NCI-H774 (cell line): ENCODE measurements at regions not wholly inside any gene's neighbourhood (a gene's known extent, or its start where the extent isn't known, plus 50 kb on each side); places are given as distances from the start of the nearest gene placed in this dataset.

ENCODE experiments used
- DNase-seq: peaks from one replicate; lab custom pipeline; 2025; lab: John Stamatoyannopoulos, UW

DNA sequence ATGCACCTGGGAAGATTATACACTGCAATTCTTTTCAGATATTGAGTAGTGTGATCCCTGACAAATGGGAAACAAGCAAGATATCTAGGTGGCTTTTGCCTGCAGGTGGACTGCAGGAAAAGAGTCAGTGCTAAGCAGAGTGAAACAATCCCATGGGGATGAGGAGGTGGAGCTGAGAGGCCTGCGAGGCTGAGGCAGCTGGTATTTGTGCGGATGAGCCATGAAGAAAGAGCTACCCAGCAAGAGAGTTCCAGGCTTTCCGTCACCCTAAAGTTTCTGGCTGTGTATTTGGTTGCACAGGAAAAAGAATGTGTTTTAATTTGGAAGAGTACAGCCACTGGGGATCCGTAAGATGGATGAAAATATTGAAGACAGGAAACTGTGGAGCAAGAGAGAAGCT lies 714.1 kb upstream of the COBL start:
- no peak for DNase-seq

DNA sequence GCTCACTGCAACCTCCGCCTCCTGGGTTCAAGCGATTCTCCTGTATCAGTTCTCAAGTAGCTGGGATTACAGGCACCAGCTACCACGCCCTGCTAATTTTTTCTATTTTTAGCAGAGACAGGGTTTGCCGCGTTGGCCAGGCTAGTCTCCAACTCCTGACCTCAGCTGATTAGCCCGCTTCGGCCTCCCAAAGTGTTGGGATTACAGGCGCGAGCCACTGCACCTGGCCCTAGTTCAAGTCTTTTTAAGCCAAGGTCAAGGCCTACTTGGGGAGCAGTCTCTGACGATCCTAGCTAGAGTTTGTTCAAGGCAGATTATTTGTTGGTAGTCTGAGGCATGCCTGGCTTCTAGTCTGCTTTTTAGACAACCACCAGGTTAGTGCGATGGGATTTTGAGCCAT lies 709.5 kb upstream of the COBL start:
- DNase-seq: no peak

- no peak for DNase-seq
Measured at GRCh38 chr7:52021343-52021742, 704.7 kb upstream of the COBL start.

DNA sequence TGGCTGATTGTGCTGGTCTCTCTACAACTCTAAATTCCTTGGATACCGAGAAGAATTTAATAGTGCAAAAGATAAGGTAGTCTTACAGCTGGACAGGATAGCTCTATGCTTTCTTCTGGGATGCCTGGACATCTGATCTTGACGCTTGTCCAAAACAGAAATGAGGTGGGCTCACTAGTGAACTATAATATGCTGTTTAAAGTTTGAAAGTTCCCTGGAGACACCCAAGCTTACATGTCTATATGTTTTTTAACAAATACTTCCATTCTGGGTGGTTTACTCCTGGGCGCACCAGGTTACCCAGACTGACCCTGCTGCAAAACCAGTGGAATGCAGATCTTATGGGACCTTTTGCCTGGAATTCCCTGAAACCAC lies 702.1 kb upstream of the COBL start:
- no peak for DNase-seq

- DNase-seq: no peak
Measured at GRCh38 chr7:52017802-52018679, 701.4 kb upstream of the COBL start.

DNA sequence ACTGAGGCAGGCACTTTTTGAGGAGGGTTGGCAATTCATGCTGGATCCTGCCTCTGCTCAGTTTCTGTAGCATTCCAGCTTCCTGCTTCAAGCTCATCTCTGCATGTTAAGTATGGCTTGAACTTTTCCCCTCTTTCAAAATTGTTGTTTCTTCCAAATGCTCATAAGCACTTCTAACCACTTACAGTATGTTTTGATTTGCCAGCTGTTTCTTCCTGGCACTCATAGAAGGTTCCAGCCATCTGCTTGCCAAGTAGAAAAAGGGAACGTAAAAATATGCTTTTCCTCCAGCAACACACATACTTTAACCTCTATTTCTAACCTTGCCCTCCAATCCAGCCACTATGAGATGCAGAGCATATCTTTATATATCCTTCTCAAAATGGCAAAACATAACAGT lies 692.6 kb upstream of the COBL start:
- DNase-seq: no peak

- no peak for DNase-seq
Measured at GRCh38 chr7:52006674-52007073, 690.1 kb upstream of the COBL start.

DNA sequence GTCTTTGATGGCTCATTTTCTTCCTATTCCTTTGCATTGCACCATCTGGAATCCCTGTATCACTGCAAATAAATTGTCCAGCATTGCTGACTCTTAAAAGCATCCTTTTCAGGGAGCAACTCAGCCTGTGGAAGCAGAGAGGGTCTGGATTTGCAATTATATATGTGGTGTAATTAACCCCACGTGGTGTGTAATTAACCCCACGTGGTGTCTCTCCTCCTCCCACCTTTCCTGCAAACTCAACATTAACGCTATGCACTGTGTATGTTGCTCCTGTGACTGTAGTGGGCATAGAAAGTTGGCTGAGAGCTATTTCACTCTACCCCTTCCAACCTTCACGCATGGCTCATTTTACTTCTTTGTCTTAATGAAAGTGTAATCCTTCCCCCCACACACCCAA lies 689.0 kb upstream of the COBL start:
- DNase-seq: no peak

DNA sequence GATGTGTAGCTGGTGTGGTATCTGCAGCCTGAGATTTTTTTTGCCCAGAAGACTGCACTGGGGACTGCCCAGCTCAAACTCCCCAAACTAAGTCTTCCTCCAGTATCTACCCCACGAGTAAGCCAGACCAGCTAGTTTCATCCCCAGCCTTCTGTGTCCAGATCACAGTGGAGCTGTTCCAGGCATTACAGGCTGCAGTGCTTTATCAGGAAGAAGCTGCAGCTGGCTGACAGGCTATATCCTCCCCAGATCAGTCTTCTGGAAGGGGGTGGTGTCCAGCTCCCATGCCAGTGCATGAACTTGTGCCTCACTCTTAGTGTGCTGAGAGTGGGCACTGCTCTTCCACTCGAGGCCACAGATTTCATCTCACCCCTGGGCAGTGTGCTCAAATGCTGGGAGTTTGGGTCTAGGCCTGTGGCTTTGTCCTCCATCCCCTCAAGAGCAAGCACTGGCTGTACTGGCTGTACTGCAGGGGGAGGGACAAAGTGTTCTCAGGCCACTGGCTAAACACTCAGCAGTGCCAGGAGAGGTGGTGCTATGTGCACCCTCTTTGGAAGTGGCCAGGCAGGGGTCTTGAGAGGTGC lies 679.1 kb upstream of the COBL start:
- DNase-seq: no peak

- DNase-seq: no peak
Measured at GRCh38 chr7:51982653-51983052, 666.0 kb upstream of the COBL start.

DNA sequence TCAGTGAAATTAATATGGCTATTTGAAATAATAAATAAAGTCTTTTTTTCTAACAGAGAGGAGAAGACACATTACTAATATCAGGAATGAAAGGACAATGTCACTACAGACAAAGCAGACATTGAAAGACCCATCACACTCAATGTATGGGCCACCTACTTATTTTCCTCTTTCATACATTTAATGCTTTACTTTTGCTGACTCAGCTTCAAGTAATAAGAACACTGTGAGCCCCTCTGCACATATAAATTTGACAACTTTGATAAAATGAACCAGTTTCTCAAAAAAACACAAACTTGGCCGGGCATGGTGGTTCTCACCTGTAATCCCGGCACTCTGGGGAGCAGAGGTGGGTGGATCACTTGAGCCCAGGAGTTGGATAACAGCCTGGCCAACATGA lies 664.2 kb upstream of the COBL start:
- no peak for DNase-seq

DNA sequence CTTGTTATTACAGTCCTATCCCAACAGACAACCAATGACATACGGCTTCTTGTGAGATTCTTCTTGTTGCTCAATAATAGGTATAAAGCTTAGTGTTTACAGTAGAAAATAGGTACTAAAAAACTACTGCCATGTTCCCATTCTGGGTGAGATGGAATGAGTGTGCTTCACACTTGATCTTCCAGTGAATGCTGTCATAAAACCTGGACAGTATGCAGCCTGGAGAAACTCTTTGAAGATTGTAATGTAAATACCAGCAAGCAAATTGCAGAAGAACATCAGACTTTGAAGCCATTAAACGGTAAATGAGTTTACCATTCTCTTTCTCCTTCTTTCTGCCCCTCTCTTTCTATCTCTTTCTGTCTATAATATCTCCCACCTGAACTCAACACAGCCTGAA lies 663.7 kb upstream of the COBL start:
- DNase-seq: no peak

DNA sequence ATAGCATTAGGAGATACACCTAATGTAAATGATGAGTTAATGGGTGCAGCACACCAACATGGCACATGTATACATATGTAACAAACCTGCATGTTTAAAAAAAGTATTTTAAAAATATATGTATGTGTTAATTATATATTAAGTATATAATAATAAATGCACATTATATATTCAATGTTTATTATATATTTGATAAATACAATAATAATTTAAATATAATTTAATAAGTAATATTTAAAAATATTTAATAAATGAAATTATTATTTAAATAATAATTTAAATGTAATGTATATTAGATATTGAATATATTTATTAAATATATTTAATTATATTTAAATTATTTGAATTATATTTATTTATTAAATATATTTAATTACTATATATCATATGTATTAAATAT lies 661.3 kb upstream of the COBL start:
- DNase-seq: no peak

- DNase-seq: no peak
Measured at GRCh38 chr7:51973939-51974338, 657.3 kb upstream of the COBL start.

GRCh38 chr7:51973071-51973470 lies 656.5 kb upstream of the COBL start:
- DNase-seq: no peak

DNA sequence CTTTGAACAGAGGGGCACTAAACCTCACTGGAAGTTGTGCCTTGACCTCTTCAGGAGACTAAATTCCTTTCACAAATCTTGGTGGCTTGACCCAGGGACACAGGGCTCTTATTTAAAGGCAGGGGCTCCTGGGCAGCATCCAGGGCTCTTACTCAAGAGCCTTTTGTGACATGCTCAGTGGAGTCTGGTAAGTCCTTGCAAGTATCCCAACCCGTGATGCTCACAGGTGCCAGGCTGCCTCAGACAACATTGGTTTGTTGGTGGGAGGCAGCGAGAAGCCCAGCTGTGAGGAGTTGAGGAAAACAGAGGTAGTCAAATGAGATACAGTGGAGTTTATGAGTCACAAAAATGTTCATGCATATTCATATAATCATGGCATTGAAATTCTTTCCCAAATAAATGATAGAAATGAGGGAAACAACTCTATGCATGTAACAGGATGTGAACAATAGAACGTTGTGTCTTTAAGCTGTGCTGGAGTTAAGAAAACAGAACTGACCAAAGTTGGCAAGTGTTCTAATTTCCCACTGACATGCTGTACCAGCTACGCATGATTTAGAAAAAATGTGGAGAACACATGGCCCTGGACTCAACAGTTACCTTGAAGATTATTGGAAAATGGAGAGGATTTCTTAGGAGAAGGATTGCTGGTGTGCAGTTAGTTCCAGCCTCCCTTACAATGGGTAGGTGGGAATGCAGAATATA lies 654.5 kb upstream of the COBL start:
- no peak for DNase-seq

- no peak for DNase-seq
Measured at GRCh38 chr7:51968461-51968860, 651.9 kb upstream of the COBL start.

- DNase-seq: no peak
Measured at GRCh38 chr7:51965454-51965853, 648.8 kb upstream of the COBL start.

- no peak for DNase-seq
Measured at GRCh38 chr7:51961804-51962203, 645.2 kb upstream of the COBL start.

DNA sequence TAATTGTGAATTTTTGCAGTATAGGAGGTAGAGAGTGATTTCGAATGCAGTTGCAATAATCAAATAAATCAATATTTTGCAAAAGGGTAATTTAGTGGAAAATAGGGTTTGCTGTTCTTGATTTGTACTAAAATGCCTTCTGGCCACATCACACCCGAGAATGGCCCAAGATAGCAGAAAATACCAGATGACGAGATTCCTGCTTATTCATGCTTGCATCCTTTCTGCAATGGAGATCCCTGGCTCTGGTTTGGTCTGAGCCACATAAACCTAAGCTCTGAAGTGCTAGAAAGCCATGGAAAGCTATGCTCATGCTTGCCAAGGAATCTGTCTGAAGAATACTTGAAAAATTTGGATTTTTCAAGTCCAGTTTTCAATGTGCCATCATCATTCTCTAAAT lies 634.2 kb upstream of the COBL start:
- DNase-seq: no peak

- DNase-seq: peak; percentile 19
Measured at GRCh38 chr7:51949726-51950644, 633.4 kb upstream of the COBL start.

DNA sequence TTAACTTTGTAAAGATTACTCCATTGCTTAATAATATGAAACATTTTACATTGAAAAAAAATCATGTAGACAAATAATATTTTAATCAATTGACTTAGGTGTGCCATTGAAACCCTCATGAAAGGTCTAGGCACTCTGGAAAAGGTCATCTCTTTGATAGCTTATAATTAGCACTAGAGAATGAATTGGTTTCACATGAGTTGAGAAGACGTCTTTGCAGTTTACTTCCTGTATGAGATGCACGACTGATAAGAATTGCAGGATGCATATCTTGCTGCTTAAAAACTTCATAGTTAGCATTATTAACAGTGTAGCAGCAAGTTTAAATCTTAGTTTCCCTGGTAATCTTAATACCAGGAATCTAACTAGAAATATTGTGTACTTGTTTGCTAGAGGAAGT lies 614.2 kb upstream of the COBL start:
- no peak for DNase-seq
